A673 (cell line): ENCODE measurements at regions not wholly inside any gene's neighbourhood (a gene's known extent, or its start where the extent isn't known, plus 50 kb on each side); places are given as distances from the start of the nearest gene placed in this dataset.

Source experiments
- EZH2 ChIP-seq: fragments of 200-600 bp; sonication (generic); IDR thresholded peaks from 2 replicates; pipeline ENCODE4 v1.6.1; 2017; ENCODE audit warnings: borderline replicate concordance, low read depth, mild to moderate bottlenecking, mixed read lengths, antibody characterized with exemption, low read length; ENCODE audit not compliant: poor library complexity, severe bottlenecking
- TF ChIP-seq, protein P1 (sequence below): fragments of 300-800, 200-600 bp; sonication (generic); conservative IDR thresholded peaks from 2 replicates; pipeline ENCODE4 v1.5.1; 2017; ENCODE audit warnings: low read depth, mild to moderate bottlenecking, antibody characterized with exemption, low read length, moderate library complexity, mixed read lengths

DNA sequence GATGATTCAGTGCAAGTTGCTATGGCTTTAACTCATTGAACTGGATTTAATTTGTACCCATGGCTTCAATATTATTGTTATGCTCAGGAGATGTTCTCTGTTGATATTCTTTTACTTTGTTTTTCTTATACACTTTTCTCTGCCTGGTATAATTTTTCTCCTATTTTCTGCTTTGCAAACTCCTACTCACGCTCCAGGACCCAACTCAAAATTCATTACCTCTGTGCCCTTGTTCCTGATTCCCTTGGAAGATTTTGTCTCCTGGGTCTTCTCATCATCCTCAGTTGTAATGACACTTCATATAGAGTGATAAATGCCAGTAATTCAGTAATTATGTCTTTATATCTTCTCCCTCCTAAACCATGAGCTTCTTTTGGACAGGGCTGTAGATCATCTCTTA is 259.9 kb upstream of the JADE1 start:
- TF ChIP-seq, protein P1, sequence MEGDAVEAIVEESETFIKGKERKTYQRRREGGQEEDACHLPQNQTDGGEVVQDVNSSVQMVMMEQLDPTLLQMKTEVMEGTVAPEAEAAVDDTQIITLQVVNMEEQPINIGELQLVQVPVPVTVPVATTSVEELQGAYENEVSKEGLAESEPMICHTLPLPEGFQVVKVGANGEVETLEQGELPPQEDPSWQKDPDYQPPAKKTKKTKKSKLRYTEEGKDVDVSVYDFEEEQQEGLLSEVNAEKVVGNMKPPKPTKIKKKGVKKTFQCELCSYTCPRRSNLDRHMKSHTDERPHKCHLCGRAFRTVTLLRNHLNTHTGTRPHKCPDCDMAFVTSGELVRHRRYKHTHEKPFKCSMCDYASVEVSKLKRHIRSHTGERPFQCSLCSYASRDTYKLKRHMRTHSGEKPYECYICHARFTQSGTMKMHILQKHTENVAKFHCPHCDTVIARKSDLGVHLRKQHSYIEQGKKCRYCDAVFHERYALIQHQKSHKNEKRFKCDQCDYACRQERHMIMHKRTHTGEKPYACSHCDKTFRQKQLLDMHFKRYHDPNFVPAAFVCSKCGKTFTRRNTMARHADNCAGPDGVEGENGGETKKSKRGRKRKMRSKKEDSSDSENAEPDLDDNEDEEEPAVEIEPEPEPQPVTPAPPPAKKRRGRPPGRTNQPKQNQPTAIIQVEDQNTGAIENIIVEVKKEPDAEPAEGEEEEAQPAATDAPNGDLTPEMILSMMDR = no peak
- no peak for TF ChIP-seq EZH2
